ENCODE measurements at regions not wholly inside any gene's neighbourhood (a gene's known extent, or its start where the extent isn't known, plus 50 kb on each side); places are given as distances from the start of the nearest gene placed in this dataset.

DNA sequence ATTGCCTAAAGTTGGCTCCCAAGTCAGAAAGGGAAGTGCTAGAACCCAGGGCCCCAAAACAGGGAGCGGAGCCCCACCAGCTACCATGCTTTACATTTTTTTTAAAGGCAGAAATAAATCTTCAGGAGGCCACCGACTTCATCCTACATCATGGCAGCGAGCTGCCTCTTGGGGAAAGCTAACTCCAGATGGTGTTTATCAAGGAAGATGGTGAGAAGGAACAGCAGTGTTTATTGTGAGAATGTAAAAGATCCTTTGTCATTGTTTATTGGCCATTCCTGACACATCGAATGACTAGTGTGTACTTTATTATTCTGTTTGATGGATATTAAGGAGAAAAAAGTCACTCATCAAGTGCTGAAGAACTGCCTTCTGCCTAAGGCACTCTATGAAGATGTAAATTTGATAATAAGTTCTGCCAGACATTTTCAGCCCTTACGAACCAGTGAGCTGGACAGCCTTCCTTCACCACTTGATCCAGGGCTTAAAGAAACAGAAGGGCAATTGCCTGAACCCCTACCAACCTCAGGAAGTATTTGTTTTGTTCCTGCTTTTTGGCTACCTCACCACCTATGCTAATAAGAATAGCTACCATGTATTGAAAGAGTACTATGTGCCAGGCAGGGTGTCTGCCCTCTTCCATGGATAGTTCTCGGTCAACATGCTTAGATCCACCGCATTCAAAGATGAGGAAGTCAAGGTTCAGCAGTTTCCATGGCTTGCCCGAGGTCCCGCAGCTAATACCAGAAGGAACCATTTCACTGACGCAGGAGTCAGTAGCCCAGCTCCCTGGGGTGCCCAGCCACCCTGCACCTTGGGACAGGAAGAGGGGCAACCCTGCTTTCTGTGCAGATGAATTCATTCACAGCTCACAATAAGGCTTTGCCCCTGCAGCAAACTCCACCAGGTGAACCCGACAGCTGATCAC is 194.7 kb upstream of the RREB1 start:
- Histone ChIP-seq H3K4me1 (ENCODE audit: insufficient read depth, low read length, severe bottlenecking) (peaks cover 9% of the 10 kb centered on the region), H3K9ac (ENCODE audit: low read length) (no peak overlapping the region), H3K36me3 (ENCODE audit: insufficient read depth, low read length) (no peaks in the 10 kb centered on the region), H4K20me1 (ENCODE audit: insufficient read depth, low read length) (no peaks in the 10 kb centered on the region), H3F3A (ENCODE audit: insufficient read depth, low read length) (no peaks in the 10 kb centered on the region), H3K27me3 (ENCODE audit: insufficient read depth, low read length) (peaks cover 2% of the 10 kb centered on the region; the same call in 1 of the 2 replicates), H3K79me2 (ENCODE audit: insufficient read depth, low read length) (no peaks in the 10 kb centered on the region), H3K9me3 (ENCODE audit: low read length) (no peaks in the 10 kb centered on the region), H3K4me3 (ENCODE audit: low read depth, low read length, poor library complexity, severe bottlenecking) (no peak overlapping the region), H3K9me2 (ENCODE audit: low read depth, low read length) (no peaks in the 10 kb centered on the region), H3K4me2 (ENCODE audit: low read length) (no peak overlapping the region), H2AFZ (ENCODE audit: low read length) (no peak overlapping the region), H3K27ac (ENCODE audit: low read depth, low read length, poor library complexity, severe bottlenecking) (no peak overlapping the region)
- no peak for TF ChIP-seq EZH2 (IDR thresholded peaks at IDR 0.05; ENCODE audit: borderline replicate concordance, low read length)
- TF ChIP-seq, protein P1, sequence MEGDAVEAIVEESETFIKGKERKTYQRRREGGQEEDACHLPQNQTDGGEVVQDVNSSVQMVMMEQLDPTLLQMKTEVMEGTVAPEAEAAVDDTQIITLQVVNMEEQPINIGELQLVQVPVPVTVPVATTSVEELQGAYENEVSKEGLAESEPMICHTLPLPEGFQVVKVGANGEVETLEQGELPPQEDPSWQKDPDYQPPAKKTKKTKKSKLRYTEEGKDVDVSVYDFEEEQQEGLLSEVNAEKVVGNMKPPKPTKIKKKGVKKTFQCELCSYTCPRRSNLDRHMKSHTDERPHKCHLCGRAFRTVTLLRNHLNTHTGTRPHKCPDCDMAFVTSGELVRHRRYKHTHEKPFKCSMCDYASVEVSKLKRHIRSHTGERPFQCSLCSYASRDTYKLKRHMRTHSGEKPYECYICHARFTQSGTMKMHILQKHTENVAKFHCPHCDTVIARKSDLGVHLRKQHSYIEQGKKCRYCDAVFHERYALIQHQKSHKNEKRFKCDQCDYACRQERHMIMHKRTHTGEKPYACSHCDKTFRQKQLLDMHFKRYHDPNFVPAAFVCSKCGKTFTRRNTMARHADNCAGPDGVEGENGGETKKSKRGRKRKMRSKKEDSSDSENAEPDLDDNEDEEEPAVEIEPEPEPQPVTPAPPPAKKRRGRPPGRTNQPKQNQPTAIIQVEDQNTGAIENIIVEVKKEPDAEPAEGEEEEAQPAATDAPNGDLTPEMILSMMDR (IDR thresholded peaks at IDR 0.05; ENCODE audit: low read length) = no peak

DNA sequence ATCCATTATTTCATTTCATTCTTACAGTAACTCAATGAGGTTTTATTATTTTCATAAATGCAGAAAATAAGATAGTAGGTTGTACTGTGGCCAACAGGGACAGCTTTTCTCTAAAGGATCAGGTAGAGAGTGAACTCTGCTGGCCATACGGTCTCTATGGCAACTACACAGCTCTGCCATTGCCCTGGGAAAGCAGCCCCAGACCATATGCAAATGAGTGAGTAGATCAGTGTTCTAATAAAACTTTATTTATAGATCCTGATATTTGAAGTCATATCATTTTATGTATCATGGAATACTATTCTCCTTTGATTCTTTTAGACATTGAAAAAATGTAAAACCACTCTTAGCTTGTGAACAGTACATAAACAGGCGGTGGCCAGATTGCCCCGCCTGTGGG is 192.5 kb upstream of the RREB1 start:
- H3K9me2 ChIP-seq (ENCODE audit: low read depth, low read length) = no peaks in the 10 kb centered on the region
- no peaks in the 10 kb centered on the region for H3K79me2 ChIP-seq (ENCODE audit: insufficient read depth, low read length)
- TF ChIP-seq, protein P1 (IDR thresholded peaks at IDR 0.05; ENCODE audit: low read length) = no peak
- no peak for TF ChIP-seq EZH2 (IDR thresholded peaks at IDR 0.05; ENCODE audit: borderline replicate concordance, low read length)
- no peak overlapping the region for H2AFZ ChIP-seq (ENCODE audit: low read length)
- H3K9me3 ChIP-seq (ENCODE audit: low read length) = no peaks in the 10 kb centered on the region
- no peak overlapping the region for H3K27ac ChIP-seq (ENCODE audit: low read depth, low read length, poor library complexity, severe bottlenecking)
- H3K4me3 ChIP-seq (ENCODE audit: low read depth, low read length, poor library complexity, severe bottlenecking) = no peak overlapping the region
- H3K36me3 ChIP-seq (ENCODE audit: insufficient read depth, low read length) = no peaks in the 10 kb centered on the region
- no peaks in the 10 kb centered on the region for H3F3A ChIP-seq (ENCODE audit: insufficient read depth, low read length)
- H3K27me3 ChIP-seq (ENCODE audit: insufficient read depth, low read length) = no peaks in the 10 kb centered on the region
- H3K9ac ChIP-seq (ENCODE audit: low read length) = no peak overlapping the region
- H4K20me1 ChIP-seq (ENCODE audit: insufficient read depth, low read length) = no peaks in the 10 kb centered on the region
- peaks cover 9% of the 10 kb centered on the region for H3K4me1 ChIP-seq (ENCODE audit: insufficient read depth, low read length, severe bottlenecking)
- peak overlapping the region; percentile 42; the same call in 1 of the 2 replicates for H3K4me2 ChIP-seq (ENCODE audit: low read length)

DNA sequence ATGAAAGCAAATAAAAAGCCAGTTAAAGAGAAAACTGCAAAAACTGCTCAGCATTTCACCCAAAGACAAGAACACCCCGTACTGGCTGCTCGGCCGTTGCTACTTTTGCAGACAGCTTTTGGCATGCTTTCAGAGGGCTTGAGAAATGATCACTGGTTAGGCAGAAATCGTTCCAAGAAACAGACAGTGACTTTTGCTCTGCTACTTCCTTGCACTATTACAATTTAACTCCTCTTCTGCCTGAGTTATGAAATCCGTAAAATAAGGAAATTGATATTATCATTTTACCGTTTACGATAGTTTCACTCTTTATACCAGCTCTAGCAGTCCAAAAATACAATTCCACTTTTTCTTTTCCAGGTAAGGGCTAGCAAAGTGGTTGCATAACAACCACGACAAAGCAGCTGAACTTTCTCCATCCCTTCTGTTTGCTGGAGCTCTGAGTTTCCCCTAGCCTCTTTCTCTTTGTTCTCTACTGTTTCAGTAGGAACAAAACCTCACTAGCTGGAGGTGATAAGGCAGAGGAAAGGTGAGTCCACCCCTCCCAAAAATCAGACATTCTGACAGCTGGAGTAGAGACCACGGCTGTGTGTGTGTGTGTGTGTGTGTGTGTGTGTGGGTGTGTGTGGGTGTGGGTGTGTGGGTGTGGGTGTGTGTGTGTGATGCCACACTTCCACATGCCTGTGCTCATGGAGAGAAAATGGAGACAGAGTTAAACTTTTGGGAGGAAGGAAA is 191.8 kb upstream of the RREB1 start:
- Histone ChIP-seq H3K27ac (ENCODE audit: low read depth, low read length, poor library complexity, severe bottlenecking) (no peak overlapping the region), H3K9me3 (ENCODE audit: low read length) (no peaks in the 10 kb centered on the region), H3K4me3 (ENCODE audit: low read depth, low read length, poor library complexity, severe bottlenecking) (no peak overlapping the region), H3K9ac (ENCODE audit: low read length) (no peak overlapping the region), H3K4me1 (ENCODE audit: insufficient read depth, low read length, severe bottlenecking) (peaks cover 9% of the 10 kb centered on the region), H3F3A (ENCODE audit: insufficient read depth, low read length) (no peaks in the 10 kb centered on the region), H3K36me3 (ENCODE audit: insufficient read depth, low read length) (no peaks in the 10 kb centered on the region), H4K20me1 (ENCODE audit: insufficient read depth, low read length) (no peaks in the 10 kb centered on the region), H2AFZ (ENCODE audit: low read length) (no peak overlapping the region), H3K9me2 (ENCODE audit: low read depth, low read length) (no peaks in the 10 kb centered on the region), H3K4me2 (ENCODE audit: low read length) (peak overlapping the region; percentile 42; the same call in 1 of the 2 replicates), H3K79me2 (ENCODE audit: insufficient read depth, low read length) (no peaks in the 10 kb centered on the region), H3K27me3 (ENCODE audit: insufficient read depth, low read length) (no peaks in the 10 kb centered on the region)
- TF ChIP-seq EZH2 (IDR thresholded peaks at IDR 0.05; ENCODE audit: borderline replicate concordance, low read length) = no peak
- TF ChIP-seq, protein P1 (IDR thresholded peaks at IDR 0.05; ENCODE audit: low read length) = no peak
